PC-9 (cell line): ENCODE measurements at regions not wholly inside any gene's neighbourhood (a gene's known extent, or its start where the extent isn't known, plus 50 kb on each side); places are given as distances from the start of the nearest gene placed in this dataset.
A peak's percentile ranks its signal among the peaks of the same experiment; 100 is the strongest.

ENCODE experiments used
- BruUV-seq: library from RNA; stranded (reverse); fragments of 400-500 nt; replicated peaks from 2 replicates; lab custom pipeline; 2021; lab: Mats Ljungman, UMichigan
- CTCF ChIA-PET: fragments of 300-600 bp; sonication (Branson Sonifier 250); formaldehyde crosslinking; loops from one replicate; lab custom pipeline; 2022; ENCODE audit warnings: antibody characterized with exemption; lab: Charles Lee
- POLR2A ChIA-PET: fragments of 300-600 bp; sonication (Branson Sonifier 250); formaldehyde crosslinking; loops from one replicate; lab custom pipeline; 2022; ENCODE audit warnings: antibody characterized with exemption; ENCODE audit not compliant: unreplicated experiment; lab: Charles Lee
- DNase-seq, 2 experiments: peaks; one replicate each; pipeline versions ENCODE4 v3.0.0 to v3.0.0-alpha.2; 2015 to 2022; ENCODE audit warnings: mixed read lengths in 1 of 2
- H2AFZ ChIP-seq: fragments of 200-600 bp; sonication (generic); 2 replicates; pipeline ENCODE4 v1.8.1; 2017; ENCODE audit warnings: antibody characterized with exemption
- H3F3A ChIP-seq: fragments of 200-600 bp; sonication (generic); 2 replicates; pipeline ENCODE4 v1.8.1; 2017; ENCODE audit warnings: antibody characterized with exemption, mild to moderate bottlenecking, low read depth; ENCODE audit not compliant: insufficient read depth
- H3K27ac ChIP-seq: fragments of 200-600 bp; sonication (generic); 2 replicates; pipeline ENCODE4 v1.6.1; 2016; ENCODE audit warnings: mixed run types
- H3K27me3 ChIP-seq: fragments of 200-600 bp; sonication (generic); 2 replicates; pipeline ENCODE4 v1.6.1; 2016; ENCODE audit warnings: low read depth, mixed run types; ENCODE audit not compliant: insufficient read depth
- H3K36me3 ChIP-seq: fragments of 200-600 bp; sonication (generic); 2 replicates; pipeline ENCODE4 v1.6.1; 2016; ENCODE audit warnings: low read depth, mixed run types
- H3K4me1 ChIP-seq: fragments of 200-600 bp; sonication (generic); replicated peaks from 2 replicates; pipeline ENCODE4 v1.6.1; 2016; ENCODE audit warnings: mixed run types; ENCODE audit not compliant: insufficient read depth
- H3K4me2 ChIP-seq: fragments of 200-600 bp; sonication (generic); 2 replicates; pipeline ENCODE4 v1.6.1; 2017; ENCODE audit warnings: mixed run types
- H3K4me3 ChIP-seq: fragments of 200-600 bp; sonication (generic); 2 replicates; pipeline ENCODE4 v1.6.1; 2016; ENCODE audit warnings: mixed run types
- H3K79me2 ChIP-seq: fragments of 200-600 bp; sonication (generic); 2 replicates; pipeline ENCODE4 v1.6.1; 2017; ENCODE audit warnings: low read depth, mixed run types
- H3K9me2 ChIP-seq: fragments of 200-600 bp; sonication (generic); 2 replicates; pipeline ENCODE4 v1.8.1; 2017; ENCODE audit warnings: mild to moderate bottlenecking; ENCODE audit not compliant: insufficient read depth
- H3K9me3 ChIP-seq: fragments of 200-600 bp; sonication (generic); 2 replicates; pipeline ENCODE4 v1.8.1; 2016; ENCODE audit warnings: low read depth; ENCODE audit not compliant: insufficient read depth
- H4K20me1 ChIP-seq: fragments of 200-600 bp; sonication (generic); 2 replicates; pipeline ENCODE4 v1.8.1; 2017; ENCODE audit not compliant: insufficient read depth
- CTCF ChIP-seq: fragments of 200-600 bp; sonication (generic); conservative IDR thresholded peaks from 2 replicates; pipeline ENCODE4 v1.6.1; 2017; ENCODE audit warnings: mixed run types, antibody characterized with exemption, mild to moderate bottlenecking, moderate library complexity
- EZH2 ChIP-seq: fragments of 200-600 bp; sonication (generic); IDR thresholded peaks from 2 replicates; pipeline ENCODE4 v1.8.0; 2017; ENCODE audit warnings: antibody characterized with exemption, low read depth
- intact Hi-C: fragments of 100-400 bp; cut with micrococcal nuclease; formaldehyde crosslinking; loops from one replicate; pipeline ENCODE4 v1.10.0; 2022; ENCODE audit not compliant: unreplicated experiment

GRCh38 chr21:20445971-20446370 is 552.2 kb upstream of the NCAM2 start:
- Histone ChIP-seq H3K9me3 (no peaks in the 10 kb centered on the region), H3K4me3 (no peak overlapping the region), H3K4me2 (no peak overlapping the region), H3K9me2 (no peaks in the 10 kb centered on the region), H3K4me1 (no peaks in the 10 kb centered on the region), H3K79me2 (no peaks in the 10 kb centered on the region), H3K36me3 (no peaks in the 10 kb centered on the region), H3F3A (no peaks in the 10 kb centered on the region), H3K27me3 (no peaks in the 10 kb centered on the region), H2AFZ (no peak overlapping the region), H3K27ac (no peak overlapping the region), H4K20me1 (no peaks in the 10 kb centered on the region)
- POLR2A ChIA-PET, result no interaction called here
- intact Hi-C loops, result no loop called here
- no TSS peak for BruUV-seq
- CTCF ChIA-PET, result no interaction called here
- no peak for DNase-seq
- TF ChIP-seq CTCF (no peak), EZH2 (no peak)

GRCh38 chr21:20451046-20451445 is 547.2 kb upstream of the NCAM2 start:
- TF ChIP-seq CTCF, result no peak
- TF ChIP-seq EZH2, result no peak
- ChIA-PET POLR2A (no interaction called here), CTCF (no interaction called here)
- Histone ChIP-seq H3K9me2 (no peaks in the 10 kb centered on the region), H3F3A (no peaks in the 10 kb centered on the region), H3K27me3 (no peaks in the 10 kb centered on the region), H3K4me3 (no peak overlapping the region), H4K20me1 (no peaks in the 10 kb centered on the region), H3K4me1 (no peaks in the 10 kb centered on the region), H3K79me2 (no peaks in the 10 kb centered on the region), H3K9me3 (no peaks in the 10 kb centered on the region), H3K4me2 (no peak overlapping the region), H2AFZ (no peak overlapping the region), H3K27ac (no peak overlapping the region), H3K36me3 (no peaks in the 10 kb centered on the region)
- peak in 1 of 2 experiments; percentile 37 for DNase-seq
- intact Hi-C loops, result no loop called here
- no TSS peak for BruUV-seq

- H3F3A ChIP-seq, result no peaks in the 10 kb centered on the region
- no peak overlapping the region for H3K4me3 ChIP-seq
- no peak overlapping the region for H3K27ac ChIP-seq
- BruUV-seq, result no TSS peak
- TF ChIP-seq CTCF, result no peak
- no peak for TF ChIP-seq EZH2
- no peak overlapping the region for H2AFZ ChIP-seq
- no peak overlapping the region for H3K4me2 ChIP-seq
- DNase-seq, result no peak
- intact Hi-C loops, result no loop called here
- CTCF ChIA-PET, result no interaction called here
- no peaks in the 10 kb centered on the region for H3K79me2 ChIP-seq
- no peaks in the 10 kb centered on the region for H3K27me3 ChIP-seq
- H3K4me1 ChIP-seq, result no peaks in the 10 kb centered on the region
- no peaks in the 10 kb centered on the region for H3K36me3 ChIP-seq
- H3K9me2 ChIP-seq, result no peaks in the 10 kb centered on the region
- POLR2A ChIA-PET, result no interaction called here
- H3K9me3 ChIP-seq, result no peaks in the 10 kb centered on the region
- H4K20me1 ChIP-seq, result no peaks in the 10 kb centered on the region
Measured at GRCh38 chr21:20452935-20453334, 545.3 kb upstream of the NCAM2 start.
